Esophagus muscularis mucosa (tissue), 4 donors: ENCODE measurements at regions not wholly inside any gene's neighbourhood (a gene's known extent, or its start where the extent isn't known, plus 50 kb on each side); places are given as distances from the start of the nearest gene placed in this dataset.

Experiments
- DNase-seq: peaks from one replicate; pipeline ENCODE4 v3.0.0-alpha.2; 2017; ENCODE audit errors: extremely low spot score
- H3K27ac ChIP-seq, 4 donors: fragments of 200-600 bp; sonication (generic); replicated peaks in 1 of 4; 1 replicate in 3 of 4; 2 replicates in 1 of 4; pipeline ENCODE4 v1.5.1; 2016 to 2019; ENCODE audit warnings: mild to moderate bottlenecking in 1 of 4
- H3K27me3 ChIP-seq, 4 donors: fragments of 200-600 bp; sonication (generic); one replicate each; pipeline versions ENCODE4 v1.5.1 to v1.6.0; 2016 to 2019
- H3K36me3 ChIP-seq, 4 donors: fragments of 200-600 bp; sonication (generic); one replicate each; pipeline ENCODE4 v1.5.1; 2016 to 2019
- H3K4me1 ChIP-seq, 4 donors: fragments of 200-600 bp; sonication (generic); one replicate each; pipeline ENCODE4 v1.5.1; 2016 to 2019
- H3K4me3 ChIP-seq, 4 donors: fragments of 200-600 bp; sonication (generic); 1 replicate in 2 of 4; 2 replicates in 2 of 4; pipeline ENCODE4 v1.5.1; 2016 to 2019; ENCODE audit warnings: mild to moderate bottlenecking in 4 of 4, moderate library complexity in 1 of 4
- H3K9me3 ChIP-seq, 4 donors: fragments of 200-600 bp; sonication (generic); 1 replicate in 3 of 4; 2 replicates in 1 of 4; pipeline ENCODE4 v1.5.1; 2016 to 2019
- EP300 ChIP-seq: sonication (generic); formaldehyde crosslinking; IDR thresholded peaks from one replicate; pipeline ENCODE4 v1.6.1; 2017; ENCODE audit warnings: antibody characterized with exemption
- POLR2A ChIP-seq: fragments of 450-650 bp; IDR thresholded peaks from one replicate; pipeline ENCODE4 v1.6.1; 2017; ENCODE audit warnings: antibody characterized with exemption, moderate library complexity, mild to moderate bottlenecking, low read depth
- POLR2AphosphoS5 ChIP-seq, 2 donors: sonication (generic); formaldehyde crosslinking; IDR thresholded peaks; one replicate each; pipeline ENCODE4 v1.6.1; 2017; ENCODE audit warnings: antibody characterized with exemption in 2 of 2
- WGBS: methylation state at CpG from one replicate; pipeline ENCODE4 v1.1.5; 2018; 5-methylcytosine and 5-hydroxymethylcytosine counted together
- intact Hi-C: fragments of 100-400 bp; cut with DNase I; formaldehyde crosslinking; loops from one replicate; pipeline ENCODE4 v1.15.1; 2023
- TF ChIP-seq, protein P1 (sequence below), 3 experiments: fragments of 200-600 bp in 2 of 3; fragments of 450-650 bp in 1 of 3; sonication (generic) in 2 of 3; IDR thresholded peaks; one replicate each; pipeline ENCODE4 v1.5.1; 2017 to 2019; ENCODE audit warnings: antibody characterized with exemption in 3 of 3, mild to moderate bottlenecking in 2 of 3, moderate library complexity in 1 of 3

DNA sequence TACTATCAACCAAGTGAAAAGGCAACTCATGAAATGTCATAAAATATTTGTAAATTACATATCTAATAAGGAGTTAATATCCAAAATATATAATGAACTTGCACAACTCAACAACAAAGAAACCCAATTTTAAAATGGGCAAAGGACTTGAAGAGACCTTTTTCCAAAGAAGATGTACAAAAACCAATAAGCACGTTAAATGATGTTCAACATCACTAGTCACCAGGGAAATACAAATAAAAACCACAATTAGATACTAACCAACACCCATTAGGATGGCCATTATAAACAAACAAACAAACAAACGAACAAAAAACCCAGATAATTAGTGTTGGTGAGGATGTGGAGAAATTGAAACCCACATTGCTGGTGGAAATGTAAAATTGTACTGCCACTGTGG is 92.3 kb upstream of the ARID2 start:
- TF ChIP-seq, protein P1, sequence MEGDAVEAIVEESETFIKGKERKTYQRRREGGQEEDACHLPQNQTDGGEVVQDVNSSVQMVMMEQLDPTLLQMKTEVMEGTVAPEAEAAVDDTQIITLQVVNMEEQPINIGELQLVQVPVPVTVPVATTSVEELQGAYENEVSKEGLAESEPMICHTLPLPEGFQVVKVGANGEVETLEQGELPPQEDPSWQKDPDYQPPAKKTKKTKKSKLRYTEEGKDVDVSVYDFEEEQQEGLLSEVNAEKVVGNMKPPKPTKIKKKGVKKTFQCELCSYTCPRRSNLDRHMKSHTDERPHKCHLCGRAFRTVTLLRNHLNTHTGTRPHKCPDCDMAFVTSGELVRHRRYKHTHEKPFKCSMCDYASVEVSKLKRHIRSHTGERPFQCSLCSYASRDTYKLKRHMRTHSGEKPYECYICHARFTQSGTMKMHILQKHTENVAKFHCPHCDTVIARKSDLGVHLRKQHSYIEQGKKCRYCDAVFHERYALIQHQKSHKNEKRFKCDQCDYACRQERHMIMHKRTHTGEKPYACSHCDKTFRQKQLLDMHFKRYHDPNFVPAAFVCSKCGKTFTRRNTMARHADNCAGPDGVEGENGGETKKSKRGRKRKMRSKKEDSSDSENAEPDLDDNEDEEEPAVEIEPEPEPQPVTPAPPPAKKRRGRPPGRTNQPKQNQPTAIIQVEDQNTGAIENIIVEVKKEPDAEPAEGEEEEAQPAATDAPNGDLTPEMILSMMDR (IDR thresholded peaks at IDR 0.05) = no peak
- TF ChIP-seq EP300 = no peak
- TF ChIP-seq POLR2AphosphoS5 (IDR thresholded peaks at IDR 0.05) = no peak
- TF ChIP-seq POLR2A = no peak
- no peak overlapping the region for H3K4me3 ChIP-seq
- WGBS = 90% methylated on average over 2 of the region's 2 CpGs
- H3K4me1 ChIP-seq = no peaks in the 10 kb centered on the region
- H3K27ac ChIP-seq = no peak overlapping the region
- intact Hi-C loops = no loop called here
- H3K36me3 ChIP-seq = no peaks in the 10 kb centered on the region
- no peaks in the 10 kb centered on the region for H3K27me3 ChIP-seq
- no peaks in the 10 kb centered on the region for H3K9me3 ChIP-seq
- DNase-seq = no peak

DNA sequence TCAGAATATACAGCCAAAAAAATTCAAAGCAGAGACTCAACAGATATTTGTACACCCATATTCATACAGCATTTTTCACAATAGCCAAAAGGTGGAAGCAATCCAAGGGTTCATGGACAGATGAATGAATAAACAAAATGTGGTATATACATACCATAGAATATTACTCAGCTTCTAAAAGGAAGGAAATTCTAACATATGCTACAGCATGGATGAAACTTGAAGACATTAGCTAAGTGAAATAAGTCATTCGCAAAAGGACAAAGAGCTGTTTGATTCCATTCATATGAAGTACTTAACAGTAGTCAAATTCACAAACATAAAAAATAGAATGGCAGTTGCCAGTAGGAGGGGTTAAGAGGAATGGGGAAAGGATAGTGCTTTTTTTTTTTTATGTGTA is 91.8 kb upstream of the ARID2 start:
- Histone ChIP-seq H3K27me3 (no peaks in the 10 kb centered on the region), H3K9me3 (no peaks in the 10 kb centered on the region), H3K4me1 (no peaks in the 10 kb centered on the region), H3K27ac (no peak overlapping the region), H3K36me3 (no peaks in the 10 kb centered on the region), H3K4me3 (no peak overlapping the region)
- intact Hi-C loops = no loop called here
- 77% methylated on average over 1 of the region's 1 CpG for WGBS
- TF ChIP-seq POLR2A (no peak), POLR2AphosphoS5 (IDR thresholded peaks at IDR 0.05) (no peak), EP300 (no peak)
- TF ChIP-seq, protein P1 (IDR thresholded peaks at IDR 0.05) = no peak
- no peak for DNase-seq

DNA sequence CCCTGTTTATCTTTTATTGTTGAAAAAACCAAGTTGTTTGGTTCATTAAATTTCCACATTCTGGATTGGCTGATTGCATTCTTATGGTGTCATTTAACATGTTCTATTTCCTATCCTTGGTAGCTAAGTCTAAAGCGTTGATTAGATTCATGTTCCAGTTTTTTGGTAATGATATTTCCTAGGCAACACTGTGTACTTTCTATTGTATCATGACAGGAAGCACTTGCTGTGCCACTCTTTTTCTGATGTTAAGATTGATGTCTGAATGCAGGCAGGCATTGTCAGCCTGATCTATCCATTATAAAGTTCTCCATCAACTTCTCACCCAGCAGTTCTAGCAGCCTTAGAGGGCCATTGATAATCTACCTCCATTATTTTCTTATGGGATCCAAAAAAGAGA is 91.1 kb upstream of the ARID2 start:
- no peaks in the 10 kb centered on the region for H3K4me1 ChIP-seq
- DNase-seq = no peak
- intact Hi-C loops = no loop called here
- H3K27ac ChIP-seq = no peak overlapping the region
- TF ChIP-seq POLR2AphosphoS5 (IDR thresholded peaks at IDR 0.05) = no peak
- no peak for TF ChIP-seq EP300
- TF ChIP-seq, protein P1 (IDR thresholded peaks at IDR 0.05) = no peak
- TF ChIP-seq POLR2A = no peak
- no peak overlapping the region for H3K4me3 ChIP-seq
- 71% methylated on average over 1 of the region's 1 CpG for WGBS
- H3K27me3 ChIP-seq = no peaks in the 10 kb centered on the region
- H3K9me3 ChIP-seq = no peaks in the 10 kb centered on the region
- no peaks in the 10 kb centered on the region for H3K36me3 ChIP-seq

DNA sequence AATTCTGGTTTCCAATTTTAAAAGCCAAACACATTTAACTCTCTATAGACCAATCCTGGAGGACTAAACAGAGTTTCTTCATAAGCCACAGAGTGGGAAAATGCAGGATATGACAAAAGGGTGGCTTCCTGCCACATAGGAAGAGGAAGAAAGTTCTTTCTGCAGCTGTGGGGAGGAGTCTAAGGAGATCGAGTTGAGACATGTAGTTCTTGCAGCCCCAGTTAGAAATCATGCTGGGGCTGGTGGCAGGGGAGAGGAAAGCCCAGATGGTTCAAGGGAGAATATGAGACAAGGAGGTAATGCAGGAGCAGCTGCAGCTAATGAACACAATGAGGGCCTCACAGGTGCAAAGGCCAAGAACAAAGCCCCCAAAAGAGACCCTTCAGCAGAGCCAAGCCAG is 85.0 kb upstream of the ARID2 start:
- no peak for DNase-seq
- Histone ChIP-seq H3K9me3 (no peaks in the 10 kb centered on the region), H3K27me3 (no peaks in the 10 kb centered on the region), H3K4me3 (no peak overlapping the region), H3K27ac (no peak overlapping the region), H3K36me3 (no peaks in the 10 kb centered on the region), H3K4me1 (no peaks in the 10 kb centered on the region)
- intact Hi-C loops = no loop called here
- WGBS = 15% methylated on average over 1 of the region's 1 CpG
- TF ChIP-seq EP300 (no peak), POLR2AphosphoS5 (IDR thresholded peaks at IDR 0.05) (no peak), POLR2A (no peak)
- TF ChIP-seq, protein P1 (IDR thresholded peaks at IDR 0.05) = no peak

DNA sequence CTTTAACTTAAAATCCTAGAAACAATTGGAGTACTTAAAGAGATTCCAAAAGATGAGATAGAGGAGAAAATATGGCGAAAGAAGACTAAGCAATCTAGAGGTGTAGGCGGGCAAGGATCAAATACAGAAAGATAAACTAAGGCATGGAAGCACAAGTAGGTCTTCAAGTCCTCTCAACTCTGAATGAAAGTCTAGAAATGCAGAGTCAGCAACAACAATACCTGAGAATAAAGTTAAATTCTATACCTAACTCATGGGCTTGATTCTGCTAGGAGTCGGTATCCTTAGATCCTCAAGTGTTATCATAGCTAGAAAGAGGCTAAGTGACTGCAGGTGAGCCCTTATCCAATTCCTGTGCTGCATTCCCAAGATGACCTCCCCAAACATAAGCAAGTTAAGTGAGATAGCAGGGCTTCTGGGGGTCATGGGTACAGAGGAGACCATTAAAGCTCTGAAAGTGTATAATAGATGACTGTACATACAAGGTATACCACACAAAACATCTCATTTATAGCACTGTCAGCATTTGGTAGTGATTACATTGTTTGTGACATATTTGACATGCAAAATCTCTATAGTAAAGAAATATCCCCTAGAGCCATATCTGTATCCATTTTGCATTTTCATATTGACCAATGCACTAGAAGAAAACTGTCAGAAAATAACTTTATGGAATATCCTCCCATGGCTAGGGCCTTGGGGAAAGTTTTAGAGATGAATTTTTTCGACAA is 82.5 kb upstream of the ARID2 start:
- no peak overlapping the region for H3K27ac ChIP-seq
- H3K4me1 ChIP-seq = no peaks in the 10 kb centered on the region
- H3K27me3 ChIP-seq = no peaks in the 10 kb centered on the region
- intact Hi-C loops = no loop called here
- no peak overlapping the region for H3K4me3 ChIP-seq
- H3K36me3 ChIP-seq = no peaks in the 10 kb centered on the region
- whole genome bisulfite sequencing = 90% methylated on average over 4 of the region's 4 CpGs
- no peak for DNase-seq
- TF ChIP-seq EP300 (no peak), POLR2A (no peak), POLR2AphosphoS5 (IDR thresholded peaks at IDR 0.05) (no peak)
- TF ChIP-seq, protein P1 (IDR thresholded peaks at IDR 0.05) = no peak
- no peaks in the 10 kb centered on the region for H3K9me3 ChIP-seq
